Suprapubic skin (tissue), 4 donors: ENCODE measurements at regions not wholly inside any gene's neighbourhood (a gene's known extent, or its start where the extent isn't known, plus 50 kb on each side); places are given as distances from the start of the nearest gene placed in this dataset.
"Not testable (repeated sequence)": the region's sequence is repeated elsewhere in the genome, so short reads cannot be mapped to it uniquely, and the experiment has no call there.

ENCODE experiments used
- DNase-seq, 2 donors: peaks; one replicate each; pipeline ENCODE4 v3.0.0-alpha.2; 2019; ENCODE audit warnings: low spot score in 2 of 2
- H3K27ac ChIP-seq: fragments of 200-600 bp; sonication (generic); one replicate; pipeline ENCODE4 v1.5.1; 2019
- H3K27me3 ChIP-seq: fragments of 200-600 bp; sonication (generic); one replicate; pipeline ENCODE4 v1.5.1; 2019
- H3K36me3 ChIP-seq: fragments of 200-600 bp; sonication (generic); one replicate; pipeline ENCODE4 v1.5.1; 2019
- H3K4me1 ChIP-seq: fragments of 200-600 bp; sonication (generic); one replicate; pipeline ENCODE4 v1.5.1; 2019
- H3K4me3 ChIP-seq: fragments of 200-600 bp; sonication (generic); one replicate; pipeline ENCODE4 v1.5.1; 2019; ENCODE audit warnings: mild to moderate bottlenecking
- H3K9me3 ChIP-seq: fragments of 200-600 bp; sonication (generic); one replicate; pipeline ENCODE4 v1.5.1; 2019
- CTCF ChIP-seq, 2 donors: fragments of 200-600 bp in 1 of 2; fragments of 450-650 bp in 1 of 2; sonication (generic) in 1 of 2; IDR thresholded peaks; one replicate each; pipeline ENCODE4 v1.5.1; 2016 to 2019; ENCODE audit warnings: antibody characterized with exemption in 2 of 2, mild to moderate bottlenecking in 1 of 2, moderate library complexity in 1 of 2
- EP300 ChIP-seq: sonication (generic); formaldehyde crosslinking; IDR thresholded peaks from one replicate; pipeline ENCODE4 v1.6.1; 2017; ENCODE audit warnings: antibody characterized with exemption
- POLR2A ChIP-seq, 2 donors: fragments of 450-650 bp; IDR thresholded peaks; one replicate each; pipeline ENCODE4 v1.6.1; 2017; ENCODE audit warnings: antibody characterized with exemption in 2 of 2, mild to moderate bottlenecking in 2 of 2, moderate library complexity in 2 of 2
- POLR2AphosphoS5 ChIP-seq, 3 donors: sonication (generic); formaldehyde crosslinking; IDR thresholded peaks; one replicate each; pipeline ENCODE4 v1.6.1; 2017; ENCODE audit warnings: antibody characterized with exemption in 3 of 3
- WGBS: methylation state at CpG from one replicate; pipeline ENCODE4 v1.1.5; 2018; 5-methylcytosine and 5-hydroxymethylcytosine counted together

GRCh38 chr13:50483416-50483815, 360.1 kb downstream of the DLEU7 start:
- H3K36me3 ChIP-seq = no peaks in the 10 kb centered on the region
- H3K9me3 ChIP-seq = no peaks in the 10 kb centered on the region
- H3K27ac ChIP-seq = no peak overlapping the region
- no peaks in the 10 kb centered on the region for H3K27me3 ChIP-seq
- peaks cover 4% of the 10 kb centered on the region for H3K4me1 ChIP-seq
- 66% methylated on average over 3 of the region's 3 CpGs for WGBS
- H3K4me3 ChIP-seq = no peak overlapping the region
- no peak for DNase-seq
- TF ChIP-seq POLR2AphosphoS5 (IDR thresholded peaks at IDR 0.05) (no peak), CTCF (IDR thresholded peaks at IDR 0.05) (no peak), POLR2A (IDR thresholded peaks at IDR 0.05) (no peak), EP300 (no peak)

- no peaks in the 10 kb centered on the region for H3K9me3 ChIP-seq
- H3K4me3 ChIP-seq = no peak overlapping the region
- DNase-seq = no peak
- TF ChIP-seq EP300 = no peak
- no peak for TF ChIP-seq POLR2A (IDR thresholded peaks at IDR 0.05)
- TF ChIP-seq POLR2AphosphoS5 (IDR thresholded peaks at IDR 0.05) = no peak
- TF ChIP-seq CTCF (IDR thresholded peaks at IDR 0.05) = no peak
- H3K27me3 ChIP-seq = no peaks in the 10 kb centered on the region
- H3K36me3 ChIP-seq = no peaks in the 10 kb centered on the region
- 55% methylated on average over 12 of the region's 12 CpGs for WGBS
- no peak overlapping the region for H3K27ac ChIP-seq
- H3K4me1 ChIP-seq = peaks cover 4% of the 10 kb centered on the region
Observed at GRCh38 chr13:50484472-50485113, 358.9 kb downstream of the DLEU7 start.

- no peak for DNase-seq
- Histone ChIP-seq H3K4me3 (no peak overlapping the region), H3K9me3 (no peaks in the 10 kb centered on the region), H3K4me1 (peaks cover 4% of the 10 kb centered on the region), H3K36me3 (no peaks in the 10 kb centered on the region), H3K27me3 (no peaks in the 10 kb centered on the region), H3K27ac (no peak overlapping the region)
- 54% methylated on average over 8 of the region's 8 CpGs for WGBS
- no peak for TF ChIP-seq POLR2AphosphoS5 (IDR thresholded peaks at IDR 0.05)
- no peak for TF ChIP-seq POLR2A (IDR thresholded peaks at IDR 0.05)
- no peak for TF ChIP-seq CTCF (IDR thresholded peaks at IDR 0.05)
- TF ChIP-seq EP300 = no peak
Observed at GRCh38 chr13:50485979-50486935, 357.2 kb downstream of the DLEU7 start.

GRCh38 chr13:50493683-50494082, 349.8 kb downstream of the DLEU7 start:
- 82% methylated on average over 3 of the region's 3 CpGs for WGBS
- H3K4me1 ChIP-seq = no peaks in the 10 kb centered on the region
- no peaks in the 10 kb centered on the region for H3K9me3 ChIP-seq

GRCh38 chr13:50494138-50494537, 349.4 kb downstream of the DLEU7 start:
- H3K4me1 ChIP-seq = no peaks in the 10 kb centered on the region
- no peaks in the 10 kb centered on the region for H3K36me3 ChIP-seq
- H3K9me3 ChIP-seq = no peaks in the 10 kb centered on the region
- WGBS = 86% methylated on average over 2 of the region's 2 CpGs
- TF ChIP-seq EP300 = no peak
- no peak for TF ChIP-seq POLR2AphosphoS5 (IDR thresholded peaks at IDR 0.05)
- no peak for TF ChIP-seq POLR2A (IDR thresholded peaks at IDR 0.05)
- no peak for TF ChIP-seq CTCF (IDR thresholded peaks at IDR 0.05)
- no peak overlapping the region for H3K4me3 ChIP-seq
- H3K27me3 ChIP-seq = no peaks in the 10 kb centered on the region
- H3K27ac ChIP-seq = no peak overlapping the region
- DNase-seq = no peak

More at GRCh38 chr13:50493683-50494082, 349.8 kb downstream of the DLEU7 start:
- no peaks in the 10 kb centered on the region for H3K27me3 ChIP-seq
- no peaks in the 10 kb centered on the region for H3K36me3 ChIP-seq
- no peak for DNase-seq
- no peak overlapping the region for H3K27ac ChIP-seq
- no peak overlapping the region for H3K4me3 ChIP-seq
- no peak for TF ChIP-seq EP300

- H3K4me3 ChIP-seq, H3K4me1 ChIP-seq, H3K9me3 ChIP-seq, DNase-seq, H3K27me3 ChIP-seq, H3K27ac ChIP-seq, H3K36me3 ChIP-seq: not testable (repeated sequence)
- WGBS = 86% methylated on average over 1 of the region's 1 CpG
Observed at GRCh38 chr13:50503212-50503611, 340.3 kb downstream of the DLEU7 start.
